Breast epithelium (tissue), 4 donors: ENCODE measurements at regions not wholly inside any gene's neighbourhood (a gene's known extent, or its start where the extent isn't known, plus 50 kb on each side); places are given as distances from the start of the nearest gene placed in this dataset.

ENCODE experiments used
- DNase-seq, 2 donors: peaks; one replicate each; pipeline ENCODE4 v3.0.0-alpha.2; 2019; ENCODE audit warnings: low spot score in 2 of 2
- H3K27ac ChIP-seq, 2 donors: fragments of 200-600 bp; sonication (generic) in 1 of 2; one replicate each; pipeline ENCODE4 v1.5.1; 2016 to 2019; ENCODE audit warnings: mild to moderate bottlenecking in 1 of 2
- H3K27me3 ChIP-seq, 2 donors: fragments of 200-600 bp; sonication (generic) in 1 of 2; one replicate each; pipeline versions ENCODE4 v1.5.1 to v1.6.0; 2017 to 2019; ENCODE audit warnings: control low read depth in 1 of 2, mild to moderate bottlenecking in 1 of 2
- H3K36me3 ChIP-seq: fragments of 200-600 bp; one replicate; pipeline ENCODE4 v1.5.1; 2019
- H3K4me1 ChIP-seq, 2 donors: fragments of 200-600 bp; sonication (generic); one replicate each; pipeline ENCODE4 v1.5.1; 2016 to 2019; ENCODE audit warnings: control low read depth in 1 of 2
- H3K4me3 ChIP-seq, 3 donors: fragments of 200-600 bp; sonication (generic); 1 replicate in 2 of 3; 2 replicates in 1 of 3; pipeline ENCODE4 v1.5.1; 2016 to 2019; ENCODE audit warnings: mild to moderate bottlenecking in 3 of 3, moderate library complexity in 2 of 3
- H3K9me3 ChIP-seq, 2 donors: fragments of 200-600 bp; sonication (generic) in 1 of 2; one replicate each; pipeline ENCODE4 v1.5.1; 2016 to 2019; ENCODE audit warnings: control low read depth in 1 of 2
- POLR2A ChIP-seq: fragments of 450-650 bp; IDR thresholded peaks from one replicate; pipeline ENCODE4 v1.6.1; 2016; ENCODE audit warnings: antibody characterized with exemption, mild to moderate bottlenecking, moderate library complexity
- POLR2AphosphoS5 ChIP-seq, 3 donors: sonication (generic); formaldehyde crosslinking; IDR thresholded peaks; one replicate each; pipeline ENCODE4 v1.6.1; 2017; ENCODE audit warnings: antibody characterized with exemption in 3 of 3
- intact Hi-C: fragments of 100-400 bp; cut with DNase I; formaldehyde crosslinking; loops from one replicate; pipeline ENCODE4 v1.15.1; 2023; ENCODE audit warnings: low total_unique reads
- TF ChIP-seq, protein P1 (sequence below), 3 donors: fragments of 450-650 bp; IDR thresholded peaks; one replicate each; pipeline ENCODE4 v1.5.1; 2016 to 2017; ENCODE audit warnings: antibody characterized with exemption in 3 of 3, mild to moderate bottlenecking in 3 of 3, moderate library complexity in 3 of 3

DNA sequence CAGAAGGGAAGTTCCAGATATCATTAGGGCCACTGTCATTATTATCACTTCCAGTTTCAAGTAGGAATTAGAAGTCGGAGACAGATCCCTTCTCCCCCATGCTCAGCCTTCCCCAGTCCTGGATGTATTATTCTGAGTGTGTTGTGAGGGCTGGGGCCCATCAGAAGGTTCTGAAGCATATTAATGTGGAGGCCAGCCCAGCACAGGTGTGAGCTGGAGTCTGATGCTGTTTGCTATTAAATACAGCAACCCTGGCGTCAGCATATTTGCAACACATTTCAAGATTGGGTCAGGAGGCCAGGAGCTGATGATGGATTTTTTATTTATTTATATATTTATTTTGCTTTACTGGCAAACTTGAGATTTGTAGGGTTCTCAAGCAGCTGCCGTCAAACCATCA, 195.2 kb downstream of the NRP2 start:
- TF ChIP-seq, protein P1, sequence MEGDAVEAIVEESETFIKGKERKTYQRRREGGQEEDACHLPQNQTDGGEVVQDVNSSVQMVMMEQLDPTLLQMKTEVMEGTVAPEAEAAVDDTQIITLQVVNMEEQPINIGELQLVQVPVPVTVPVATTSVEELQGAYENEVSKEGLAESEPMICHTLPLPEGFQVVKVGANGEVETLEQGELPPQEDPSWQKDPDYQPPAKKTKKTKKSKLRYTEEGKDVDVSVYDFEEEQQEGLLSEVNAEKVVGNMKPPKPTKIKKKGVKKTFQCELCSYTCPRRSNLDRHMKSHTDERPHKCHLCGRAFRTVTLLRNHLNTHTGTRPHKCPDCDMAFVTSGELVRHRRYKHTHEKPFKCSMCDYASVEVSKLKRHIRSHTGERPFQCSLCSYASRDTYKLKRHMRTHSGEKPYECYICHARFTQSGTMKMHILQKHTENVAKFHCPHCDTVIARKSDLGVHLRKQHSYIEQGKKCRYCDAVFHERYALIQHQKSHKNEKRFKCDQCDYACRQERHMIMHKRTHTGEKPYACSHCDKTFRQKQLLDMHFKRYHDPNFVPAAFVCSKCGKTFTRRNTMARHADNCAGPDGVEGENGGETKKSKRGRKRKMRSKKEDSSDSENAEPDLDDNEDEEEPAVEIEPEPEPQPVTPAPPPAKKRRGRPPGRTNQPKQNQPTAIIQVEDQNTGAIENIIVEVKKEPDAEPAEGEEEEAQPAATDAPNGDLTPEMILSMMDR (IDR thresholded peaks at IDR 0.05): no peak
- TF ChIP-seq POLR2AphosphoS5 (IDR thresholded peaks at IDR 0.05) (no peak), POLR2A (no peak)
- H3K27ac ChIP-seq: no peak overlapping the region
- no peaks in the 10 kb centered on the region for H3K9me3 ChIP-seq
- no peak for DNase-seq
- H3K36me3 ChIP-seq: no peaks in the 10 kb centered on the region
- H3K4me1 ChIP-seq: no peaks in the 10 kb centered on the region
- no peaks in the 10 kb centered on the region for H3K27me3 ChIP-seq
- intact Hi-C loops: no loop called here
- no peak overlapping the region for H3K4me3 ChIP-seq

GRCh38 chr2:205876127-205876526, 193.8 kb downstream of the NRP2 start:
- Histone ChIP-seq H3K9me3 (no peaks in the 10 kb centered on the region), H3K27me3 (no peaks in the 10 kb centered on the region), H3K4me3 (no peak overlapping the region), H3K4me1 (no peaks in the 10 kb centered on the region), H3K36me3 (no peaks in the 10 kb centered on the region), H3K27ac (no peak overlapping the region)
- no peak for DNase-seq
- TF ChIP-seq POLR2A (no peak), POLR2AphosphoS5 (IDR thresholded peaks at IDR 0.05) (no peak)
- TF ChIP-seq, protein P1 (IDR thresholded peaks at IDR 0.05): no peak
- intact Hi-C loops: no loop called here

GRCh38 chr2:205872716-205873115, 190.4 kb downstream of the NRP2 start:
- no peaks in the 10 kb centered on the region for H3K27me3 ChIP-seq
- no peaks in the 10 kb centered on the region for H3K36me3 ChIP-seq
- intact Hi-C loops: no loop called here
- no peak for TF ChIP-seq POLR2AphosphoS5 (IDR thresholded peaks at IDR 0.05)
- no peak for TF ChIP-seq POLR2A
- TF ChIP-seq, protein P1 (IDR thresholded peaks at IDR 0.05): no peak
- no peaks in the 10 kb centered on the region for H3K9me3 ChIP-seq
- no peaks in the 10 kb centered on the region for H3K4me1 ChIP-seq
- DNase-seq: no peak
- no peak overlapping the region for H3K4me3 ChIP-seq
- no peak overlapping the region for H3K27ac ChIP-seq

DNA sequence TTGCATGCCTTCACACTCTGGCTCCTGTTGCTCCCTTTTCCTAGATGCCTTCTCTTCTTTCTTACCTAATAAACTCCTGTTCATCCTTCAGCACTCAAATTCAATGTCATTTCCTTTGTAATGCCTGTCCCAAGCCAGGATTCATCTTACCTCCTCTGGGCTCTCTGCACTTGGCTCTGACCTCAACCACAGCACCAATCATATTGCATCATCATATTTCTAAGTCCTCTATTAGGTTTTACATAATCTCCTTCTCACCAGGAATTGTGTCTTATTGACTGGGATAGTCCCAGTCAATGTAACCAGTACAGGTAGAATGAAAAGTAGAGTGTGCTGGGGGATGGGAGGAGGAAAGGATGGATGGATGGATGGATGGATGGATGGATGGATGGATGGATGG, 187.1 kb downstream of the NRP2 start:
- Histone ChIP-seq H3K27ac (no peak overlapping the region), H3K4me3 (no peak overlapping the region), H3K4me1 (no peaks in the 10 kb centered on the region), H3K9me3 (no peaks in the 10 kb centered on the region), H3K27me3 (no peaks in the 10 kb centered on the region), H3K36me3 (no peaks in the 10 kb centered on the region)
- DNase-seq: no peak
- TF ChIP-seq, protein P1 (IDR thresholded peaks at IDR 0.05): no peak
- no peak for TF ChIP-seq POLR2AphosphoS5 (IDR thresholded peaks at IDR 0.05)
- no peak for TF ChIP-seq POLR2A
- intact Hi-C loops: no loop called here

- TF ChIP-seq, protein P1 (IDR thresholded peaks at IDR 0.05): no peak
- intact Hi-C loops: no loop called here
- Histone ChIP-seq H3K4me1 (no peaks in the 10 kb centered on the region), H3K27ac (no peak overlapping the region), H3K9me3 (no peaks in the 10 kb centered on the region), H3K4me3 (no peak overlapping the region), H3K36me3 (no peaks in the 10 kb centered on the region), H3K27me3 (no peaks in the 10 kb centered on the region)
- no peak for DNase-seq
Measured at GRCh38 chr2:205868773-205869333, 186.6 kb downstream of the NRP2 start.
